DMS114 treated with DMSO at 0.1 percent for 48 hours (cell line): ENCODE measurements at regions not wholly inside any gene's neighbourhood (a gene's known extent, or its start where the extent isn't known, plus 50 kb on each side); places are given as distances from the start of the nearest gene placed in this dataset.

Source experiments
- DNase-seq: peaks from one replicate; lab custom pipeline; 2025; ENCODE audit not compliant: unreplicated experiment; lab: John Stamatoyannopoulos, UW

DNA sequence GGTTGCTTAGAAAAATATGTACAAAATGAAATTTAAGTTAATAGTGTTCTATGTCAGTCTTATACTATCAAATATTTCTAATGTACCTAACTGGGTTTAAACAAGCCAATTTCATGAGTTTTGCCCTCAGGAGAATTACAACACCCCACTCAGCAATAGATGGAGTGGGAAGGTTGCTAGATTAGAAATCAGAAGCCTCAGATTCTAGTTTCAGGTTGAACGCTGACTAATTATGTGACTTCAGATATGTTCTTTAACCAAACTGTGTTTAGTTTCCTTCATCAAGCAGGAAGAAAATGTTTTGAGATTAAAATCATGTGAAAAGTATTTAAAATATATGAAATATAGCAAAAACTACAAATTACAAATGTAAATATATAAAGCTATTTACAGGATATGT lies 133.8 kb upstream of the KCNH7 start:
- no peak for DNase-seq

DNA sequence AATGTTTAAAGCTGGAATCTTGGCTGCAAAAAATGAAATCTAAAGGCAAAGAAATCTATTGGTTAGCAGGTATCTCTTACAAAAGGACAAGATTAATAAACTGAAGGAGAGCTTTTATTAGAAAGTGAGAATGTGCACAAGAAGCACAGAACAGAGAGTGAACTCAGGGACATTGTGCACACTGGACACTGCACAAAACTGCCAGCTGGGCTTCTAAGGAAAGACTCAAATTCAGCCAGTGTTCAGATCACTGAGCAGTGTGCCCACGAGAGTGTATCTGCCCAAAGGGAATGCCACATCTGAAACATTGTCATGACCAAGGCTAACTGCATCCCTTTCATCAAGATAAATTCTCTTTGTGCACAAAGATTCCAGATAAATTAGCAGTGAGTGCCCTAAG lies 129.7 kb upstream of the KCNH7 start:
- no peak for DNase-seq

DNA sequence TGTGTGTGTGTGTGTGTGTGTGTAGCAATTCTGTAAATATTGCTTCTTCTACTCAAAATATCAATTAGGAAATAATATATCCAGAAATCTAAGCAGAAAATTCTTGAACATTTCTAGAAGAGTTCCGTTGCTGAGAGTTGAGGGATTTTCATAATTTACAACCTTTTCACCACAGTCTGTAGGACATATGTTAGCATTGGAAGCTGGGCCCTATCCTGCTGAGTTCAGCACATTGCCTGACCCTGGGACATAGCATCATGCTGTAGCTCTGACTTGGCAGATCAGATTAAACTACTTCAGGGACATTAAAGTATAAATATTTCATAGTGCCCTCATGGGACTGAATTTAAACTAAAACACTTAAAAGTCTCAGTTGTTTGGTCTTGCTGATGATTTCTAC lies 129.2 kb upstream of the KCNH7 start:
- DNase-seq = no peak

DNA sequence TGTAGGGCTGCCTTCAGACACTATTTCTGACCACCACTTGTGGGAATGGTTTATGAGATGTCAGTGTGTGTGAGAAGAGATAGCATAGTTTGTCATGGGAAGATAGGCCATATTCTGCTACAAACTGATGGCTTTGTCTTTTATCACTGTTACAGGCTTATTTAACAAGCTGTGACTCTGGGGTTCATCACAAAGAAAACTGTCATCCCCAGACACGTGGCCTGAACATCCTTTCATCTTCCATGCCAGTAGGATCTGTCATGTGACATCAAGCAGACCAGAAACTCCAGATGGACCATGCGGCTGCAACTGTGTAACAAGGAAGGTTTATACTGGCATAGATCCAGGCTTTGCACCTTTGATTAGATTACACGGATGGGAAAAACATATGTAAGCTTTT lies 128.6 kb upstream of the KCNH7 start:
- no peak for DNase-seq

DNA sequence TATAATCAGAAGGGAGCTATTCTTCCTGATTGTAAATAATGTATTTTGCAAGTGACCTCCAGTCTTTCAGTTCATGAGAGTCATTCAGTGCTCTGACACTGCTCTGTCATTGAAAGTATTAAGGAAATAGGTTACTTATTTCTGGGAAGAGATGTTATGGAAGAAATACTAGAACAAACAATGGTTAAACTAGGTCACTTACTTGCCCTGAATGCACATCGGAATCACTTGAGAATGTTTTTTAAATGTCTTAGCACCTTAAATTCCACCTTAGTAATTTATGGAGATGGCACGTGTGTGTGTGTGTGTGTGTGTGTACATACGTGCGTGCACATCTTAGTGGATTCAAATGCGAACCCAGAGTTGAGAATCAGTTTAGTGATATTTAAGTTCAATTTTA lies 126.6 kb upstream of the KCNH7 start:
- DNase-seq = no peak

DNA sequence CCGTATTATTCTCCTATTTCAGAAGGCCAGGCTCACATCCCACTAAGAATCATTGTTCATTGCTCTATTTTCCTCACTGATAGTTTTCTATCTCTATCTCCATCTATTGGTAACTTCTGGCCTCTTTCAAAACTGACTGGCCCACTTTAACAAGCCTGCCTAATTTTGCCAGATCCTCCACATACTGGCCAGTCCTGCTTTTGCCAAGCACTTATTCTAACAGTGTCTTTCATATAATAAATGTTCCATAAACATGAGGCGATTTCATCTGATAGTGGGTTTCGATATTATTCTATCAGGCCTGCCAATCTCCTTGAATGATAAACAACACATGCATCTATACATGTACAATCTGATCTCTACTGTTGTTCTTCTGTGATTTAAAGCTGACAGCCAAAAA lies 125.9 kb upstream of the KCNH7 start:
- DNase-seq = no peak

DNA sequence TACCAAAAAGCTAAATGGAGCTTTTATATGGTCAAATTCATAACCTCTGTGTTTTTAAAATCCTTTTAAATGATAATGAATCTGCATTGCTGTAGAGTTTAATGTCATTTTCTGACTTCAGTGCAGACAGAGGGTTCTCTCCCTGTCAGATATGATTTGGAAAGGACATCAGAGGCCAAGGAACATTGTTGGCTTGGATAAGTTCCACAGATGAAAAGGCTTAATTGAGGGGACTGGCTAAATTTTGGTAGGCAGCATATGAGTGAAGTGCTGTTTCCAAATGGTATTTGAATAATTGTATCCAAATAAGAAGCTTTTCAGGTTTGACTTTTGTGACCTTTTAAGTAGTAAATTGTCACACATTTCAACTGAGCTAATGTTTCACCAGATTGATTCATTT lies 124.6 kb upstream of the KCNH7 start:
- no peak for DNase-seq

DNA sequence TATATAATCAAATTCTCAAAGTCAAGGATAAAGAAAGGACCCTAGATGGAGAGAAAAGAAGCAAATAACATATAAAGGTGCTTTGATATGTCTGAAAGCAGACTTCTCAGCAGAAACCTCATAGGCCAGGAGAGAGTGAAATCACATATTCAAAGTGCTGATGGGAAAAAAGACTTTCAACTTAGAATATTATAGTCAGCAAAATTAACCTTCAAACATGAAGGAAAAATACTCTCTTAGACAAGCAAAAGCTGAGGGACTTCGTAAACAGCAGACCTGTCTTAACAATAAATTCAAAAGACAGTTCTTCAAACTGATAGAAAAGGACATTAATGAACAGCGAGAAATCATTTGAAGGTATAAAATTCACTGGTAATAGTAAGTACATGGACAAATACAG lies 107.2 kb upstream of the KCNH7 start:
- no peak for DNase-seq

DNA sequence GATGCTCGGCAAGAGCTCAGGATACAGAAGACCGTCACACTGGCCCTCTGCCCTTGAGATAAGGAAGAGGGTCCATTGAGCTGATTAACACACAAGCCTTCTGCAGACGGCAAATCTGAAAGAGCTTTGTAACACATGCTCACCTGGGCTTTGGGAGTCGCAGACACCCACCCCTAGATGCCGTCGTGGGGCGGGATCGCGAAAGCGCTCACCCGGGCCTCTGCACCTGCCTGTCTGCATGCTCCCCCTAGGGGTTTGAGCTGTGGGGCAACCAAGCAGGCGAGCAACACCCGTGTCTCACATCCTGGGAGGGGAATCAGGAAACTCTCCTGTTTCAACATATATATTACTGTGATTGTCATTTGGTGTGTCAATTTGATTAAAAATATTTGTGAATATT lies 99.8 kb upstream of the KCNH7 start:
- DNase-seq = no peak

DNA sequence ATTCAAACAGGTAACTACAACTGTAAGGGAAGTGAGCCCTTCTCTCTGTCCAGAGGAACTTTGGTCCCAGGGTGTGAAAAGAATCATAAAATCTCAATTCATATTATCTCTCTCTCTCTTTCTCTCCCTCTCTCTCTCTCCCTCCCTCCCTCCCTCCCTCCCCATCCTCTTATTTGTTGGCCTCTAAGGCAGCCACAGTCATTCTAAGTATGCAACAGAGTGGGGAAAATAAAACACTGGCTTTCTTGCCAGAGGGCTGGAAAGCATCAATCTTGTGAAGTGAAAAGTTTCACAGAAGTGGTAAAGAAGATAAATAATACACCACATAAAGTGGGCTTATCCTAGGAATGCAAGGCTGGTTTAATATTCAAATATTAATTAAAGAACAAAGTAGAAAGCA lies 95.6 kb upstream of the KCNH7 start:
- DNase-seq = no peak

DNA sequence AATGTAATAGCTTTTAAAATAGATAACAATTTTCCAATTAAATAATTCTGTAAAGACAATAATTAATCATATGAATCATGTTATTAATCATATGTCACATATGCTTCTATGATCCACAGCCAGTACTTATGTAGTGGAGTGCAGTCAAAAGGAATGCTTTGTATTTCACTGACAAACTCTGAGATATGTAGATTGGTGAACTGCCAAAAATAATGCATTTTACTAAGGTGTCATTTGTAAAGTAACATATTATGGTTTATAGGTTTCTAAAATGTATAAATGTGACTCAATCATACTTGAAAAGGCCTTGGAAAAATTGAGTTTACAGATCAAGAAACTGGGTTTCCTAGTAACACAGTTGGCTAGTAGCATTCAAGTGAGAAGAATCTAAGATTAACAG lies 93.8 kb upstream of the KCNH7 start:
- DNase-seq = no peak

DNA sequence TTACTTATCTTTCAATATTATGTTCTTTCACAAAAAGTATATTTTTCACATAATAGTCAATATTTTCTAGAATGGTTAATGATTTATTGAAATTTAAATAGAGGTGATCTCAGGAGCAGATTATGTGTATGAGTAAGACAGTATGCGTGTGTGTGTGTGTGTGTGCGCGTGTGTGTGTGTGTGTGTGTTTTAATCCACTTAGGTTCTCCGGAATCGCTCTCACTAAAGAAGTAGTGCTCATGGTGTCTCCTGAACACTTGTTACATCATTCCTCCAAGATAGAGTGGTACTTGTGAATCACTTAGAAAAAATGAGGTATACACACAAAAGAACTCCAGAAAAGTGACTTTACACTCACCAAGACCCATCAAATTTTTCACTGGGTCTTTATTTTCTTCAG lies 91.0 kb upstream of the KCNH7 start:
- no peak for DNase-seq

DNA sequence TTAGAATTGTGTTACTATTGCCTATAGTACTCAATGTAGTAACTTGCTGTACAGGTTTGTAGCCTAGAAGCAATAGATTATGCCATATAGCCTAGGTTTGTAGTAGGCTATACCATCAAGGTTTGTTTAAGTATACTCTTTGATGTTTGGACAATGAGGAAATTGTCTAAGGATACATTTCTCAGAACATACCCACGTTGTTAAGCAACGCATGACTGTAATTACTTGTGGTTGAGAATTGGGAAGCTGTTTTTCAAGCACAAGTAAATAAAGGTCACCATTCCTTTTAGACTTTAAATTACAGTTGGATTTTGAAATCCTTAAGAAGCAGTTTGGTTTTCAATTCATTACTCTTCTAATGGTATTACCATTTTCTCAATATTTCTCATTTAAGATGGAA lies 89.8 kb upstream of the KCNH7 start:
- DNase-seq = no peak

DNA sequence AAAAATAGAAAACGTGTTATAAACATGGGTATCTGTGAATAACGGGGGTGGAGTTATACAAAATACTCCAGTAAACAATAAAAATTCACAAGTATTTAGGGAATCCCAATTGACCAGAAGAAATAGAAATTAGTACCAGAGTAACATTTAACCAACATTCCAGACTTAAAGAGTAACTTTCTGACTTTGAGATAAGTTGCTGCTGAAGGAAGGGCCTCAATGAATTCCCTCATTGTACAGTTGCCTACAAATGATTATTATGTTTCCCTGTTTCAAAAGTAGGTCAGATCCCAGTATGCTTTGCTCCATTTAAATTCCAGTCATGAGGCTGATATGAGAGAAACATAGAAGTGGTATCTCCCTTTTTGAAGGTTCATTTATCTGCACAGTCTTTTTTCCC lies 88.3 kb upstream of the KCNH7 start:
- DNase-seq = no peak

DNA sequence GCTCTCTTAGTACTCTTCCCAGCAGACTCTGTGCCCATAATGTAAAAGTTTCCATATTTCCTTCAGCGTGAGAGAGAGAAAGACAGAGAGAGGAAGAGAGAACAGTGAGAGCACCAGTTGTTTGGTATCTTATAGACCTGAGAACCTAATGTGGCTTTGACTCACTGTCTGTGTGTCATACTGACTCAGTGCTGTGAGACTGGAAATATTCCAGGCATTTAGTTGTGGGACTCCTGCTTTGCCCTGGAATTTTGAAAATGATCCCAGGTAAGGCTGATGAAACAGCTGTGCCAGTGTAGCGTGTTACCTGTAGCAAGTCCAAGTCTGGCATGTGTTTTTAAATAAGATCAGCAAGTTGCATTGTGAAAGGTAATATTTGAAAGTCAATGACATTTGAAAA lies 87.9 kb upstream of the KCNH7 start:
- DNase-seq = no peak

DNA sequence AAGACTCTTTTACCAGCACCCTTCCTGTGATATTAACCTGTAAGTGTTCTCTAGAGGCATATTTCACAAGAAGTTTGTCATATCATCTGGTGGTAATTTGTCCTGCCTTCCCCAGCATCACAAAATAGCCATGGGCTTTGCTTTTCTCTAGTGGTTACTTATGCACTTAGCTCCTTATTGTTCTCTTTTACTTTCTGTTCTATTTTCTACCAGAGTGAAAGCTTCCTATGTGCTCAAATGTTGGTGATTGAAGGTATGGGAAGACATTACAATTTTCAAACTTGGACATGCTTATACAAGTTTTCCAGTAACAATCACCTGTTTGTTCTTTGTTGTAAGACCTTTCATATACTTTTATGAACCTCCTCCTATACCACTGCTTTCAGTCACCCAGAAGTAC lies 87.0 kb upstream of the KCNH7 start:
- no peak for DNase-seq

DNA sequence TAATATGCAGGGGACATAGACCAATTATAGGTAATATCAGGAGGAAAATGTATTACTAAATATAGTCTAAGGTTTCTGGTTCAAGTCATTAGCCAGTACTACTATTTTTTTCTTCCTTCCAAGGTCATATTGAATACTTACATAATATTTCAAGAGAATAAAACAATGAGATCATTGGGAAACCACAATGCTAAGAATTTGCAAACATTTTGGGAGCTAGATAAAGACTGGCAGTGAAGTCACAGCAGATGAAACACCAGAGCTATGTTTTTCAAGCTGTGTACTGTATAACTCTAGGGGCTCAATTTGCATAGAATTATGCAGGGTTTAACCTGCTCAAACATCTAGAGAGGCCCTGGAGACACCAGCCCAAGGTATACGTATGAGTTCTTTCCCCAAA lies 80.5 kb upstream of the KCNH7 start:
- DNase-seq = no peak

DNA sequence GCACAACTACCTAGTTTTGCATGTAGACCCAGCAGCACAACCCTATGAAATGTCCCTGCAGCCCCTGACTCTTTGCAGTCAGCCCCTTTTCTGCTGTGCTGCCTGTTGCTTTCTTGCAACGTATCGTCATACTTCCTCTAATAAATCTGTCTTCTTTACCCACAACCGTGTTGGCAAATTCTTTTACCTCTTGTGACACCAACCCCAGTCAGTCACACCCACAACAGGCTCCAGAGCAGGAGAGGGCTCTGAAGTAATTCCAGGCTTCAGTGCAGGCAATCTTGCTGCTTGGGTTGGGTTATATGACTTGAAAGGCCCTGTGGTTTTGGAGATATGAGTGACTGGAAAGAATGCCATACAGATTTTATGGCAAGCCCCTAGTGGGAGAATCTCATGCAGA lies 79.1 kb upstream of the KCNH7 start:
- no peak for DNase-seq

DNA sequence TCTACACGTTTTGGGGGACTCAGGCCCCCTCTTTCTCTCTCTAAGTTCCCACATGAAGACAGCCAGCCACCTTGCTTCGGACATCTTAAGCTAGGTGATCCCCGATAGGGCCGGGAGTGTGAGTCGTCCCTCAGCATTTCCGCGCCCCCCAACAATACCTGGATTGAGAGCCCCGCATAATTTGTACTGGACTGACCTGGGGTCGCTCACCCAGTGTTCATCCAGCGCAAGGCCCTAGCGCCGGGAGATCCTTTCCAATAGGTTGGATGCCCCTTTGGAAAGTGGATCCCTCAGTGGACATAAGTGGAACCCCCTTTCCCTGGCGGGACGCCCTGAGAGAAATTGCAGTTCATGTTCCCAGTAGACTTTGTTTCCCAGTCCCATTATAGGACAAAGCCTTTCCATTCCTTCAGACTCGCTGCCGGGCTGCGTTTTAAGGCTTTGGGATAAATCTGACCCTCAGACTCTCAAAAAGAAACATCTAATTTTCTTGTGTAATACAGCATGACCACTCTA lies 77.8 kb upstream of the KCNH7 start:
- no peak for DNase-seq

DNA sequence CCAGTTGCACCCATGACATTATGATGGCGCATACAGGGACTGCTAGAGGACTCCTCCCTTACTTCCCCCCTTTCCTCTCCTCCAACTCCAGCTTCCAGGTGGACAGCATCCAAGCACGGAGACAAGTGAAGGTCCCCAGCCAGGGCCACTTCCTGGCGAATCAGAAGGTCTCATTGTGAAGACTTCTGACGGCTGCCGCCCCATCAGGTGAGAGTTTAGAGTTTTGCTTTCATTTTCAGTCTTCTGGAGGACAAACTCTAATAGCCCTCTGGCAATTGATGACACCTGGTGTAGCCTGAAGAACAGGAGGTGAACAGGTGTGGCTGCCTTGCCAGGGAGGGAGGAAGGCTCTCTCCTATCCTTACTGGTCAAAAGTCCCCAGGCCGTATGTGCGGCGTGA lies 77.3 kb upstream of the KCNH7 start:
- DNase-seq = no peak

DNA sequence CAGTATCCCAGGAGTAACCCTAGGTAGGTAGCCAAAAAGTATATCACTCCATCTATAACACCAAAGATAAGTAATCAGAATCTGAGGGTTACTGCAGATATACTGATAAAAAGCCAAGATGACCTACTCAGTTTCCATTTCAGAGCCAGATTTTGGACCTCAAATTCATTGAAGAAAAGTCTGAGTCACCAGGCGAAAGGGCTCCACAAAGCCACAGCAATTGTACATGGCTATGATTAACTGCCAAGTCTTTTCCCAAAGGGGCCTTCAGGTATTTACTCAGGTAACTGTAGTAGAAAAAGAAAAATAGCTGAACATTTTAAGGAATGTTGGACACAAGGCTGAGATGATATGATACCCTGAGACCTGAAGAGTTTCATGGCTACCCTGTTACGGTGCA lies 75.6 kb upstream of the KCNH7 start:
- DNase-seq = no peak

DNA sequence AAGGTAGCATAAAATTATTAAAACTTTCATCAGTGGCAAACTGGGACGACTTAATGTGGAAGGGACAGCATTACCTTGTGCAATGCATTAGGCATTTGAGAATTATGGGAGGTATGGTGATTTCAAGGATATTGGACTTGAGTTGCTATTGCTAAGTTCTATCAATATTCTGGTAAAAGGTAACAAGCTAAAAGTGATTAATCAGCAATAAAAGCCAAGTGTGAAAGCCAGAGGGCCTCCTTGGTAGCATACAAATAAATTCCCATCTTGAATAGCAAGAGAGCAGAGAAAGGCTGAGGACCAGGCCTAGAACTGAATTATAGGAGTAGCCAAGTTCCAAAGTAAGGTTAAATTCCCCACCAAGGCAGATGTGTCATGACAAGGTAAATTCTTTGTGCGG lies 74.2 kb upstream of the KCNH7 start:
- no peak for DNase-seq

DNA sequence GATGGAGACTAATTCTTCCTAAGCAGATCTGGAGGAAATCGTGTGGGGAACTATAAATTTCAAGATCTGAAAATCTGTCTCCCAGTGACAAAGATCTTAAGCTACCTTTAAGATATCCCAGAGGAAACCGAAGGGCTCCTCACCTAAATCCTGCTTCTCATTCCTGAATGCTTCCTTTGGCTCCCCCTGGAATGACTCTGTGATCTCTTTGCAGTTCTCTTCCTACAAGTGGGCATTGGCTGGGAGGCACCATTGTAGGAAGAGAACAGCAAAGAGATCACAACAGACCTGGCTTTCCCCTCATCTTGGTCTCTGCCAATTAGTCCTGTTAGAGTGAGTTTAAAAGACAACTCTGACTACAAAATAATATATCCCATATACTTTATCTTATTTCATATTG lies 70.0 kb upstream of the KCNH7 start:
- no peak for DNase-seq

DNA sequence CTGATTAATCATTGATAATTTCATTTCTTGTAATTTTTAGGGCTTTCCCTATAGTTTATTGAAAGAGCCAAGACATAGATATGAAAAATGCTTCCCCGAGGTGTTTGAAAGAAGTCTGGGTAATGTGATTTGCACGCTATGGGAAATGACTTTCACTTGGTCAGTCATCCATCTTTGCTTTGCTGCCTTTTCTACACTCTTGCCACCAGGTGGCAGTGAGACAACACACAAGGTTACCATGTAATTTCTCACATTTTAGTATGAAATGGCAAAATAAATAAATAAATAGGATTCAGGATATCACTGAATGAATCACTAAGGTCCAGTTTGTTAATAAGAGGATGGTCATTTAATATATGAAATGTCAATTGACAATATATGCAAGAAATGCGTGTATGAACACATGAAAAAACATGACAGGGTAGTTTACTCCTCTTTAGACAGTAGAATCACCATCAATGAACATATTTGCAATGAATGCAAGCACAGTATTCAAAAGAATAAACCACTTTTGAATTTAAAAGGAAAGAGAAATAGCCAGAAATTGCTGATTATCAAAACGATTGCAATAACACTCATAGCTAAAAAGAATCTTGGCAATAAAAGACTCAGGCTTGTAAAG lies 52.2 kb upstream of the KCNH7 start:
- peak; percentile 26 for DNase-seq
